CD14-positive monocyte (primary cell): ENCODE measurements at regions not wholly inside any gene's neighbourhood (a gene's known extent, or its start where the extent isn't known, plus 50 kb on each side); places are given as distances from the start of the nearest gene placed in this dataset.
"Not testable (repeated sequence)": the region's sequence is repeated elsewhere in the genome, so short reads cannot be mapped to it uniquely, and the experiment has no call there.

Source experiments
- DNase-seq, 3 donors: peaks; one replicate each; pipeline ENCODE4 v3.0.0-alpha.2; 2011 to 2022
- H2AFZ ChIP-seq: 2 replicates; pipeline ENCODE4 v1.6.0; 2012; ENCODE audit warnings: mild to moderate bottlenecking, low read depth, low read length, inconsistent platforms; ENCODE audit not compliant: insufficient read depth, poor library complexity, severe bottlenecking
- H3K27ac ChIP-seq, 2 donors: 1 replicate in 1 of 2; 2 replicates in 1 of 2; pipeline ENCODE4 v1.5.1; 2012 to 2013; ENCODE audit warnings: low read length in 2 of 2, control low read depth in 1 of 2, inconsistent platforms in 1 of 2, low read depth in 1 of 2, mild to moderate bottlenecking in 1 of 2
- H3K27me3 ChIP-seq, 2 donors: one replicate each; pipeline versions ENCODE4 v1.6.0 to v1.6.1; 2011 to 2013; ENCODE audit warnings: low read length in 2 of 2; ENCODE audit not compliant: control insufficient read depth in 2 of 2, insufficient read depth in 2 of 2
- H3K36me3 ChIP-seq, 2 donors: replicated peaks in 1 of 2; 1 replicate in 1 of 2; 2 replicates in 1 of 2; pipeline versions ENCODE4 v1.5.1 to v1.6.1; 2012 to 2013; ENCODE audit warnings: low read length in 2 of 2, control low read depth in 1 of 2, inconsistent platforms in 1 of 2, mild to moderate bottlenecking in 1 of 2; ENCODE audit not compliant: insufficient read depth in 2 of 2, control insufficient read depth in 1 of 2
- H3K4me1 ChIP-seq, 2 donors: 1 replicate in 1 of 2; 2 replicates in 1 of 2; pipeline versions ENCODE4 v1.5.1 to v1.6.1; 2012 to 2013; ENCODE audit warnings: low read length in 2 of 2, control low read depth in 1 of 2, inconsistent platforms in 1 of 2, mild to moderate bottlenecking in 1 of 2, moderate library complexity in 1 of 2; ENCODE audit not compliant: insufficient read depth in 2 of 2, control insufficient read depth in 1 of 2
- H3K4me2 ChIP-seq: replicated peaks from 2 replicates; pipeline ENCODE3; 2012; ENCODE audit warnings: low read length, moderate library complexity, mild to moderate bottlenecking; ENCODE audit not compliant: poor library complexity, severe bottlenecking; ENCODE audit errors: extremely low read depth
- H3K4me3 ChIP-seq, 3 experiments: fragments of 200-600 bp in 1 of 3; sonication (generic) in 1 of 3; replicated peaks in 1 of 3; 1 replicate in 2 of 3; 2 replicates in 1 of 3; pipeline ENCODE4 v1.5.1; 2011 to 2013; ENCODE audit warnings: low read length in 3 of 3, mild to moderate bottlenecking in 3 of 3, control low read depth in 2 of 3, low read depth in 2 of 3, inconsistent platforms in 1 of 3, moderate library complexity in 1 of 3
- H3K79me2 ChIP-seq: 2 replicates; pipeline ENCODE4 v1.6.0; 2012; ENCODE audit warnings: mild to moderate bottlenecking, control low read depth, inconsistent platforms, low read length, moderate library complexity; ENCODE audit not compliant: insufficient read depth
- H3K9ac ChIP-seq: 2 replicates; pipeline ENCODE4 v1.6.0; 2017; ENCODE audit warnings: low read length, mild to moderate bottlenecking; ENCODE audit not compliant: insufficient read depth, poor library complexity, severe bottlenecking
- H3K9me3 ChIP-seq, 2 donors: replicated peaks in 1 of 2; 1 replicate in 1 of 2; 2 replicates in 1 of 2; pipeline versions ENCODE4 v1.5.1 to v1.6.1; 2012 to 2013; ENCODE audit warnings: low read length in 2 of 2, control low read depth in 1 of 2; ENCODE audit not compliant: control insufficient read depth in 1 of 2, insufficient read depth in 1 of 2
- H4K20me1 ChIP-seq: 2 replicates; pipeline ENCODE4 v1.6.0; 2012; ENCODE audit warnings: mild to moderate bottlenecking, low read length, control low read depth, moderate library complexity; ENCODE audit not compliant: insufficient read depth
- H3K27ac Mint-ChIP-seq, 7 donors: one replicate each; pipeline ENCODE4 v1.8.0; 2020; ENCODE audit warnings: mild to moderate bottlenecking in 7 of 7, mixed read lengths in 7 of 7, moderate library complexity in 6 of 7, inconsistent platforms in 2 of 7
- H3K27me3 Mint-ChIP-seq, 3 donors: one replicate each; pipeline ENCODE4 v1.8.0; 2021 to 2022; ENCODE audit warnings: low read depth in 3 of 3, mild to moderate bottlenecking in 3 of 3, mixed read lengths in 3 of 3, moderate library complexity in 3 of 3, inconsistent platforms in 1 of 3
- H3K36me3 Mint-ChIP-seq, 2 donors: one replicate each; pipeline ENCODE4 v1.8.0; 2020; ENCODE audit warnings: mixed read lengths in 2 of 2, inconsistent platforms in 1 of 2, mild to moderate bottlenecking in 1 of 2
- H3K4me1 Mint-ChIP-seq: one replicate; pipeline ENCODE4 v1.8.0; 2020; ENCODE audit warnings: mild to moderate bottlenecking, mixed read lengths
- H3K4me3 Mint-ChIP-seq, 2 donors: one replicate each; pipeline ENCODE4 v1.8.0; 2020; ENCODE audit warnings: mild to moderate bottlenecking in 2 of 2, mixed read lengths in 2 of 2, moderate library complexity in 1 of 2
- H3K9me3 Mint-ChIP-seq, 7 donors: one replicate each; pipeline ENCODE4 v1.8.0; 2020 to 2022; ENCODE audit warnings: mixed read lengths in 7 of 7, mild to moderate bottlenecking in 6 of 7, moderate library complexity in 6 of 7, inconsistent platforms in 2 of 7
- WGBS: methylation state at CpG from one replicate; pipeline ENCODE4 v1.1.5; 2013; ENCODE audit warnings: missing lambda C conversion rate; ENCODE audit not compliant: insufficient coverage; 5-methylcytosine and 5-hydroxymethylcytosine counted together
- intact Hi-C, 2 donors: fragments of 100-400 bp; cut with micrococcal nuclease; formaldehyde crosslinking; loops; one replicate each; pipeline versions ENCODE4 v1.15.0 to v1.15.1; 2023
- TF ChIP-seq, protein P1 (sequence below): fragments of 200-600 bp; IDR thresholded peaks from one replicate; pipeline ENCODE4 v1.8.0; 2022; ENCODE audit warnings: antibody characterized with exemption, mild to moderate bottlenecking

DNA sequence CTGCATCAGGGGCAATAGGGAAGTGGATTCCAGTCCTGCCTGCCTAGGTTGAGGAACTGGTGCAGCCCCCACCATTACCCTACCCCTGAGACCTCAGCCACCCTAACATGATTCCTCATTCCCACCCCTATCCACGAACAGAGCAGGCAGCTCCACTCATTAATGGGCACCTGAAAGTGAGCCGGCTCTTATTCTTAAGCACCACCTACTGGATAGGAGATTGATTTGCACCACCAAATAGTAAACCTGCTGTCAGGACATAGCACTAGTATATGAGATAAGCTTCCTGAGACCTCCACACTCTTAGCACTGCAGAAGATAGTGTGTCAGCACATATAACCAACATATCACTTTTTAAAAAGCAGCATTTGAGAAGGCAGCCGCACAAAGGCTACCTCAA lies 573.2 kb downstream of the SOX5 start:
- H3K9me3 Mint-ChIP-seq = peaks cover 5 to 26% (median 16%) of the 10 kb centered on the region in 7 donors
- no peak overlapping the region for H3K4me2 ChIP-seq
- no peaks in the 10 kb centered on the region for H3K36me3 ChIP-seq
- no peak overlapping the region for H2AFZ ChIP-seq
- no peak overlapping the region for H3K9ac ChIP-seq
- peaks cover 15 to 31% of the 10 kb centered on the region in 2 donors for H3K9me3 ChIP-seq
- no peak overlapping the region for H3K27ac Mint-ChIP-seq
- TF ChIP-seq, protein P1, sequence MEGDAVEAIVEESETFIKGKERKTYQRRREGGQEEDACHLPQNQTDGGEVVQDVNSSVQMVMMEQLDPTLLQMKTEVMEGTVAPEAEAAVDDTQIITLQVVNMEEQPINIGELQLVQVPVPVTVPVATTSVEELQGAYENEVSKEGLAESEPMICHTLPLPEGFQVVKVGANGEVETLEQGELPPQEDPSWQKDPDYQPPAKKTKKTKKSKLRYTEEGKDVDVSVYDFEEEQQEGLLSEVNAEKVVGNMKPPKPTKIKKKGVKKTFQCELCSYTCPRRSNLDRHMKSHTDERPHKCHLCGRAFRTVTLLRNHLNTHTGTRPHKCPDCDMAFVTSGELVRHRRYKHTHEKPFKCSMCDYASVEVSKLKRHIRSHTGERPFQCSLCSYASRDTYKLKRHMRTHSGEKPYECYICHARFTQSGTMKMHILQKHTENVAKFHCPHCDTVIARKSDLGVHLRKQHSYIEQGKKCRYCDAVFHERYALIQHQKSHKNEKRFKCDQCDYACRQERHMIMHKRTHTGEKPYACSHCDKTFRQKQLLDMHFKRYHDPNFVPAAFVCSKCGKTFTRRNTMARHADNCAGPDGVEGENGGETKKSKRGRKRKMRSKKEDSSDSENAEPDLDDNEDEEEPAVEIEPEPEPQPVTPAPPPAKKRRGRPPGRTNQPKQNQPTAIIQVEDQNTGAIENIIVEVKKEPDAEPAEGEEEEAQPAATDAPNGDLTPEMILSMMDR = no peak
- DNase-seq = no peak
- no peaks in the 10 kb centered on the region for H3K4me1 ChIP-seq
- WGBS = 67% methylated on average over 2 of the region's 3 CpGs
- H3K4me3 ChIP-seq = no peak overlapping the region
- intact Hi-C loops = no loop called here
- no peaks in the 10 kb centered on the region for H3K4me1 Mint-ChIP-seq
- H3K27ac ChIP-seq = no peak overlapping the region
- no peaks in the 10 kb centered on the region for H4K20me1 ChIP-seq
- no peak overlapping the region for H3K4me3 Mint-ChIP-seq
- H3K79me2 ChIP-seq = no peaks in the 10 kb centered on the region
- no peaks in the 10 kb centered on the region for H3K27me3 ChIP-seq
- H3K27me3 Mint-ChIP-seq = peaks cover 0 to 1% (median 0%) of the 10 kb centered on the region in 3 donors
- no peaks in the 10 kb centered on the region for H3K36me3 Mint-ChIP-seq

DNA sequence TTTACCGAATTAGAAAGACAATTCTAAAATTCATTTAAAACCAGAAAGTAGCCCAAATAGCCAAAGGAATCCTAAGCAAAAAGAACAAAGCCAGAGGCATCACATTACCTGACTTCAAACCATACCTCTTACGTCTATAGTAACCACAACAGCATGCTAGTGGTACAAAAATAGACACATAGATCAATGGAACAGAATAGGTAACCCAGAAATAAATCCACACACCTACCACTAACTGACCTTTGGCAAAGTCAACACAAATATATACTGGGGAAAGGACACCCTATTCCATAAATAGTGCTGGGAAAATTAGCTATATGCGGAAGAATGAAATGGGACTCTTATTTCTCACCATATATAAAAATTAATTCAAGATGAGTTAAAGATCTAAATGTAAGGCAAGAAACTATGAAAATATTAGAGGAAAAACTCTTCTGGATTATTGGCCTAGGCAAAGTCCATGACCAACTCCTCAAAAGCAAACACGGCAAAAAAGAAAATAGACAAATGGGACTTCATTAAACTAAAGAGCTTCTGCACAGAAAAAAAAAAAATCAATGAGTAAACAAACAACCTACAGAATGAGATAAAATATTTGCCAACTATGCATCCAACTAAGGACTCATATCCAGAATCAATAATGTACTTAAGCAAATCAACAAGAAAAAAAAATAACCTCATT lies 568.9 kb downstream of the SOX5 start:
- Histone ChIP-seq H3K9ac (no peak overlapping the region), H4K20me1 (no peaks in the 10 kb centered on the region), H3K9me3 (peaks cover 10 to 19% of the 10 kb centered on the region in 2 donors), H3K27me3 (no peaks in the 10 kb centered on the region), H3K4me2 (no peak overlapping the region), H3K79me2 (no peaks in the 10 kb centered on the region), H3K4me3 (no peak overlapping the region), H3K4me1 (no peaks in the 10 kb centered on the region), H2AFZ (no peak overlapping the region), H3K36me3 (no peaks in the 10 kb centered on the region), H3K27ac (no peak overlapping the region)
- H3K9me3 Mint-ChIP-seq = peaks cover 5 to 18% (median 14%) of the 10 kb centered on the region in 7 donors
- no peak for DNase-seq
- H3K4me1 Mint-ChIP-seq = no peaks in the 10 kb centered on the region
- no peak overlapping the region for H3K27ac Mint-ChIP-seq
- peaks cover 0 to 3% (median 0%) of the 10 kb centered on the region in 3 donors for H3K27me3 Mint-ChIP-seq
- intact Hi-C loops = no loop called here
- 100% methylated on average over 1 of the region's 4 CpGs for WGBS
- no peaks in the 10 kb centered on the region for H3K36me3 Mint-ChIP-seq
- TF ChIP-seq, protein P1 = no peak
- no peak overlapping the region for H3K4me3 Mint-ChIP-seq

DNA sequence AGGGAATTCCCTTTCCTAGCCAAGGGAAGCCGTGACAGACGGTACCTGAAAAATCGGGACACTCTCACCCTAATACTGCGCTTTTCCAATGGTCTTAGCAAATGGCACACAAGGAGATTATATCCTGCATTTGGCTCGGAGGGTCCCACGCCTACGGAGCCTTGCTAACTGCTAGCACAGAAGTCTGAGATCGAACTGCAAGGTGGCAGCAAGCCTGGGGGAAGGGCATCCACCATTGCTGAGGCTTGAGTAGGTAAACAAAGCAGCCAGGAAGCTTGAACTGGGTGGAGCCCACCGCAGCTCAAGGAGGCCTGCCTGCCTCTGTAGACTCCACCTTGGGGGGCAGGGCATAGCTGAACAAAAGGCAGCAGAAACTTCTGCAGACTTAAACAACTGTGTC lies 560.6 kb downstream of the SOX5 start:
- H3K9me3 ChIP-seq, H3K27ac ChIP-seq, H3K4me1 ChIP-seq, H3K36me3 Mint-ChIP-seq, H3K27me3 Mint-ChIP-seq, DNase-seq, H3K4me3 Mint-ChIP-seq, H3K36me3 ChIP-seq, intact Hi-C loops, H3K27me3 ChIP-seq, H2AFZ ChIP-seq, H3K79me2 ChIP-seq, H3K4me2 ChIP-seq, H3K4me3 ChIP-seq, H3K4me1 Mint-ChIP-seq, H3K27ac Mint-ChIP-seq, H4K20me1 ChIP-seq, H3K9ac ChIP-seq: not testable (repeated sequence)
- 91% methylated on average over 9 of the region's 9 CpGs for WGBS
- peaks cover 7 to 25% (median 13%) of the 10 kb centered on the region in 7 donors for H3K9me3 Mint-ChIP-seq
